Stimulated activated naive CD8-positive, alpha-beta T cell treated with anti-CD3 and anti-CD28 coated beads, Interleukin-15, Interleukin-2, amounts not matched to agents 100 ng/mL and 50 ng/mL, for 24 hours (primary cell): ENCODE measurements at regions not wholly inside any gene's neighbourhood (a gene's known extent, or its start where the extent isn't known, plus 50 kb on each side); places are given as distances from the start of the nearest gene placed in this dataset.
A peak's percentile ranks its signal among the peaks of the same experiment; 100 is the strongest.

ENCODE experiments used
- H3K27ac Mint-ChIP-seq: one replicate; pipeline ENCODE4 v1.8.0; 2021; ENCODE audit warnings: mild to moderate bottlenecking, mixed read lengths
- H3K27me3 Mint-ChIP-seq: one replicate; pipeline ENCODE4 v1.8.0; 2021; ENCODE audit warnings: mixed read lengths
- H3K36me3 Mint-ChIP-seq: one replicate; pipeline ENCODE4 v1.8.0; 2021; ENCODE audit warnings: low read depth, mixed read lengths
- H3K4me1 Mint-ChIP-seq: one replicate; pipeline ENCODE4 v1.8.0; 2021; ENCODE audit warnings: low read depth, mixed read lengths
- H3K4me3 Mint-ChIP-seq: one replicate; pipeline ENCODE4 v1.8.0; 2021; ENCODE audit warnings: mild to moderate bottlenecking, mixed read lengths
- H3K9me3 Mint-ChIP-seq: one replicate; pipeline ENCODE4 v1.8.0; 2021; ENCODE audit warnings: mixed read lengths

- Mint-ChIP-seq H3K4me3 (peak overlapping the region; percentile 79), H3K36me3 (no peaks in the 10 kb centered on the region), H3K9me3 (no peaks in the 10 kb centered on the region), H3K27ac (peak overlapping the region; percentile 99), H3K4me1 (peaks cover 84% of the 10 kb centered on the region), H3K27me3 (no peaks in the 10 kb centered on the region)
Measured at GRCh38 chr3:187918081-187918644, 172.9 kb upstream of the BCL6 start.

DNA sequence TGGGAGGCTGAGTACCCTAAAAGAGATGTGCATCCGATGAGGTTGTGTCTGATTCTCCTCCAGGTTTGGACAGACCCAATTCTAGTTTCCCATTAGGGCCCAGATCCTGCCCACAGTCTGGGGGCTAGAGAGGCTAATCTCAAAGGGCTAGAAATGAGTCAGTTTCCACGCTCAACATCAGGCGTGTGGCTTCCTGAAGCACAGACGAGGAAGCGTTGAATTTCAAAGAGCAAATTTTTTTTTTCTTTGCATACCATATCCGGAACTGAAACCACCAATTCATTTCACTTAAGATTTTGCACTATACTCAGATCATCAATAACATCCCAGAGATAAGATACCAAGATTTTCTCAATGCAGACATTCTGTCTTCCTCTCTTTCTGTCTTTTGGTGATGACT lies 173.8 kb upstream of the BCL6 start:
- peak overlapping the region; percentile 79 for H3K4me3 Mint-ChIP-seq
- H3K27me3 Mint-ChIP-seq: no peaks in the 10 kb centered on the region
- H3K9me3 Mint-ChIP-seq: peaks cover 2% of the 10 kb centered on the region
- H3K27ac Mint-ChIP-seq: peak overlapping the region; percentile 99
- H3K4me1 Mint-ChIP-seq: peaks cover 87% of the 10 kb centered on the region
- peaks cover 4% of the 10 kb centered on the region for H3K36me3 Mint-ChIP-seq

GRCh38 chr3:187919544-187919943 lies 174.3 kb upstream of the BCL6 start:
- Mint-ChIP-seq H3K27me3 (no peaks in the 10 kb centered on the region), H3K36me3 (peaks cover 7% of the 10 kb centered on the region), H3K9me3 (peaks cover 7% of the 10 kb centered on the region), H3K4me1 (peaks cover 89% of the 10 kb centered on the region), H3K27ac (peak overlapping the region; percentile 99), H3K4me3 (peak overlapping the region; percentile 79)

- peak overlapping the region; percentile 99 for H3K27ac Mint-ChIP-seq
- peaks cover 12% of the 10 kb centered on the region for H3K9me3 Mint-ChIP-seq
- H3K36me3 Mint-ChIP-seq: peaks cover 11% of the 10 kb centered on the region
- H3K27me3 Mint-ChIP-seq: no peaks in the 10 kb centered on the region
- H3K4me1 Mint-ChIP-seq: peaks cover 94% of the 10 kb centered on the region
- H3K4me3 Mint-ChIP-seq: peak overlapping the region; percentile 79
Measured at GRCh38 chr3:187920030-187920429, 174.8 kb upstream of the BCL6 start.

DNA sequence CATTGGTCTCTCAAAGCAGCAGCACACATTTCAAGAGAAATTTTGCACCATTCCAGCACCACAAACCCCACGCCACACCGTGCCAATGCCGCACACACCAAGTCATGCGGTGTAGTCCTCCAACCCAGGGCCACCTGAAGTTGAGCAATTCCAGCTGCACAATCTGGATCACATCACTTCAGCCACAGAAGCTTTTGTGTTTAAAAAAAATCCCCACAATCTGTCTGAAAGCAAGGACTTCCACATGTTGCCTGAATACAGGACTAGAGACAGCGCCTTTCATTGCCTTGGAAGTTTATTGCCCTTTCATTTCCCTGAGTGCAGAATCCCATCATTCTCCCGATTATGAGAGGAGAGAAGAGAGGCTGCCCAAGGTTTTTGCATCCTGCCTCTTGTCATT lies 175.6 kb upstream of the BCL6 start:
- no peak overlapping the region for H3K4me3 Mint-ChIP-seq
- no peaks in the 10 kb centered on the region for H3K27me3 Mint-ChIP-seq
- H3K4me1 Mint-ChIP-seq: peaks cover 98% of the 10 kb centered on the region
- peaks cover 19% of the 10 kb centered on the region for H3K9me3 Mint-ChIP-seq
- no peak overlapping the region for H3K27ac Mint-ChIP-seq
- H3K36me3 Mint-ChIP-seq: peaks cover 11% of the 10 kb centered on the region

GRCh38 chr3:187921391-187922074 lies 176.3 kb upstream of the BCL6 start:
- Mint-ChIP-seq H3K27me3 (no peaks in the 10 kb centered on the region), H3K36me3 (peaks cover 11% of the 10 kb centered on the region), H3K9me3 (peaks cover 19% of the 10 kb centered on the region), H3K4me3 (peak overlapping the region; percentile 14), H3K4me1 (peaks cover 98% of the 10 kb centered on the region), H3K27ac (peak overlapping the region; percentile 45)

DNA sequence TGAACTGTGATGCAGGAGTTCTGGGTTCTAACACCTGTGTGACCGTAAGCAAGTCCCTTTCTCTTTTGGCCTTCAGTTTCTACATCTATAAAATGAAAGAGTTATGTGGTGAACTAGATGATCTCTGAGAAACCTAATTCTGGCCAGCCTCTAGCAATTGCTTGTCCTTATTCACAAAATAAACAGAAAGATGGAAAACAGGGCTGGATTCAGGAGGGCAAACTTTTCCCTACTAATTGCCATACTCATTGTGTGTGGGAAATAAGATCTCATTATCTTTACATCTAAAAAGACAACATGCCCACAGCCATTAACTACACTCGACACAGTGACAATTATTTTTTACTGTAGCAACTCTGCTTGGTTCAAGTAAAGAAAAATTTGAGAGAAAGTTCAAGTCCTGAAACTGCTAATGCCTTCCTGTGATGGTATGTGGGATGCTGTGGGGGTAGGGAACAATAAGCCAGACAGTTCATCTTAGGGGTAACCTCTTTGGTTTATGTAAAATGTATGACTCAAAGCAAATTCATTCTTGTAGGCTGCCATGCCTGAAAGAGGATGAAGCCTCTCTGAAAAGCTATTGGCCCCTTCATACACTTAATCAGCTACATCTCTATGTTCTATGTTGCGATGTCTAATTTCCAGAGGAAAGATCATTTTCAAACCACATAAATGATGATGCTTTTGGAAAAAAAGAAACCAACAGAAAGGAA lies 177.6 kb upstream of the BCL6 start:
- H3K4me1 Mint-ChIP-seq: peaks cover 98% of the 10 kb centered on the region
- no peaks in the 10 kb centered on the region for H3K27me3 Mint-ChIP-seq
- H3K9me3 Mint-ChIP-seq: peaks cover 19% of the 10 kb centered on the region
- H3K27ac Mint-ChIP-seq: peak overlapping the region; percentile 73
- H3K36me3 Mint-ChIP-seq: peaks cover 11% of the 10 kb centered on the region
- H3K4me3 Mint-ChIP-seq: no peak overlapping the region

- H3K9me3 Mint-ChIP-seq: peaks cover 19% of the 10 kb centered on the region
- H3K36me3 Mint-ChIP-seq: peaks cover 11% of the 10 kb centered on the region
- no peaks in the 10 kb centered on the region for H3K27me3 Mint-ChIP-seq
- H3K4me1 Mint-ChIP-seq: peaks cover 94% of the 10 kb centered on the region
- no peak overlapping the region for H3K27ac Mint-ChIP-seq
- H3K4me3 Mint-ChIP-seq: no peak overlapping the region
Measured at GRCh38 chr3:187924651-187925050, 179.4 kb upstream of the BCL6 start.

GRCh38 chr3:187925326-187925725 lies 180.1 kb upstream of the BCL6 start:
- peaks cover 19% of the 10 kb centered on the region for H3K9me3 Mint-ChIP-seq
- H3K4me1 Mint-ChIP-seq: peaks cover 94% of the 10 kb centered on the region
- H3K36me3 Mint-ChIP-seq: peaks cover 11% of the 10 kb centered on the region
- no peaks in the 10 kb centered on the region for H3K27me3 Mint-ChIP-seq
- no peak overlapping the region for H3K4me3 Mint-ChIP-seq
- H3K27ac Mint-ChIP-seq: no peak overlapping the region

DNA sequence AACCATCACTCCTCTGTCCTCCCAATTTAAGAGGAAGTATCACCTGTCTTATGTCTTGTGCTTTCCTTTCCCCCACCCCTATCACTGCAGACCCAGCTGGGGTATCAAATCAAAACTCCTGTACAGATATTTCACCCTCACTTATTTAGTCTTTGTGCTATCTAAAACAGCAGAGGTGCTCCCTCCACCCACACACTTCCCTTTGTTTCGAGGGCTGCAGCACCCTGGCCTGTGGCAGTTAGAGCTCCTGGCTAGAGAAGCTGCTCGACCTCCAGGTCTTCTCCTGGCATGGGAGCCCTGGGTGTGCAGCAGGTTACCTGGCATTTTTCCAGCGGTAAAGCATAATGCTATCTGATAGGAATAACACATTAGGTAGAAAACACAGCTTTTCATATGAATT lies 181.4 kb upstream of the BCL6 start:
- Mint-ChIP-seq H3K36me3 (peaks cover 11% of the 10 kb centered on the region), H3K4me3 (no peak overlapping the region), H3K27ac (peak overlapping the region; percentile 71), H3K9me3 (peaks cover 19% of the 10 kb centered on the region), H3K4me1 (peaks cover 86% of the 10 kb centered on the region), H3K27me3 (no peaks in the 10 kb centered on the region)

- no peaks in the 10 kb centered on the region for H3K27me3 Mint-ChIP-seq
- no peak overlapping the region for H3K4me3 Mint-ChIP-seq
- H3K27ac Mint-ChIP-seq: no peak overlapping the region
- peaks cover 11% of the 10 kb centered on the region for H3K36me3 Mint-ChIP-seq
- H3K4me1 Mint-ChIP-seq: peaks cover 79% of the 10 kb centered on the region
- H3K9me3 Mint-ChIP-seq: peaks cover 19% of the 10 kb centered on the region
Measured at GRCh38 chr3:187927565-187927964, 182.3 kb upstream of the BCL6 start.

- Mint-ChIP-seq H3K27me3 (no peaks in the 10 kb centered on the region), H3K4me1 (peaks cover 63% of the 10 kb centered on the region), H3K36me3 (peaks cover 5% of the 10 kb centered on the region), H3K27ac (peak overlapping the region; percentile 83), H3K4me3 (peak overlapping the region; percentile 2), H3K9me3 (peaks cover 15% of the 10 kb centered on the region)
Measured at GRCh38 chr3:187929112-187929816, 184.0 kb upstream of the BCL6 start.

DNA sequence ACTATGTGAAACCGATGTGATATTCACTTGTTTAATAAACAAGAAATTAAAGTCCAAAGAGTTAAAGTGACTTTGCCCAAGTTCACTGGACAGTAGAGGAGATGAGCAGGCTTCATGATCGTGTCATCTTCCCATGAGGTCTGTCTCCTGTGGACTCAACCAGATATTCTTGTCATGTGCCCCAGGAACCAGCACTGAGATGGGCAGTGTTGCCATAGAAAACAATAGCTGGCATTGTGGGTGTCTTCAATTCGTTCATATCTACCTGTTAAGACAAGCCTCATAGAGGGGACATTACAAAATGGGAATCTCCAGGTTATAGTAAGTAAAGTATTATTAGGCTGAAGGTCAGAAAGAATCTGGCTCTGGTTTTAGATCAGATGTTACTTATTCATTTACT lies 184.8 kb upstream of the BCL6 start:
- H3K27ac Mint-ChIP-seq: no peak overlapping the region
- H3K9me3 Mint-ChIP-seq: peaks cover 7% of the 10 kb centered on the region
- H3K36me3 Mint-ChIP-seq: no peaks in the 10 kb centered on the region
- no peaks in the 10 kb centered on the region for H3K27me3 Mint-ChIP-seq
- H3K4me1 Mint-ChIP-seq: peaks cover 59% of the 10 kb centered on the region
- no peak overlapping the region for H3K4me3 Mint-ChIP-seq

DNA sequence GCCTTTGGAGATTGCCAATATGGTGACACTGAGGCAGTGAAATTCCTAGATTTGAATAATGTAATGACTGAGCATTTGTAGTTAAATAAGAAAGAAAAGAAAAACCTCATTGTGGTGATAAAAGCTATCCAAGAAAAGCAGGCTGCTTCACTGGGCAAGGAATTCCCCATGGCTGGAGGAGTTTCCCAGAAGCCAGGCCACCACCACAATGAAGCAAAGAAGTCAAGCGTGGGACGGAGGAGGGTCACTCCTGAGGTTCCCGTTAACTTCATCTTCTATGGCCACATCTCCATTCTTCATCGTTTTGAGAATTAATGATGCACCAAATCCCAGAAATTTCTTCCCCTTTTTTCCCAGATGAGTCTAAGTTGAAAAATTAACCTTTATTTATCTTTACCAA lies 185.8 kb upstream of the BCL6 start:
- H3K27ac Mint-ChIP-seq: no peak overlapping the region
- H3K4me3 Mint-ChIP-seq: no peak overlapping the region
- peaks cover 59% of the 10 kb centered on the region for H3K4me1 Mint-ChIP-seq
- no peaks in the 10 kb centered on the region for H3K36me3 Mint-ChIP-seq
- H3K27me3 Mint-ChIP-seq: no peaks in the 10 kb centered on the region
- H3K9me3 Mint-ChIP-seq: no peaks in the 10 kb centered on the region

DNA sequence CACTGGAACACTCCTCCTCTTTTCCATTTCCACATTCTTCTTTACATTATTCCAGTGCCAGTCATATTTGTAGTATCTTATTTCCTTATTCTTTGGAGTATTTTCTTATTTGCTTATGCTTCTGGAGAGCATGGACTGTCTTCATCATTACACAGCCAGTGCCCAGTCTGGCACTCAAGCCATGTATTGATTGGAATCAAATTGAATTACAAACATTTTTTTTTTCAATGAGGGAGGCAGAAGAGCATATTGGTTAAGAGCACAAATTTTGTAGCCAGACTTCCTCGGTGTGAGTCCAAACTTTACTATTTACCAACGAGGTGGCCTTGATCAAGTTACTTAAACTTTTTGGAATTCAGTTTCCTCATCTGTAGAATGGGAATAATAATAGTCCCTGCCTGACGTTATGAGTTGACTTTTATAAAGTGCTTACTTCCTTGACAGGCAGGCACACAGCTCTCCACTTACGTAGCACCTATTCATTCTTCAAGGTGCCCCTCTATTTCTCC lies 186.6 kb upstream of the BCL6 start:
- Mint-ChIP-seq H3K4me3 (no peak overlapping the region), H3K9me3 (no peaks in the 10 kb centered on the region), H3K36me3 (no peaks in the 10 kb centered on the region), H3K27ac (peak overlapping the region; percentile 14), H3K4me1 (peaks cover 58% of the 10 kb centered on the region), H3K27me3 (no peaks in the 10 kb centered on the region)
